ENCODE measurements at regions not wholly inside any gene's neighbourhood (a gene's known extent, or its start where the extent isn't known, plus 50 kb on each side); places are given as distances from the start of the nearest gene placed in this dataset.
"Not testable (repeated sequence)": the region's sequence is repeated elsewhere in the genome, so short reads cannot be mapped to it uniquely, and the experiment has no call there.

- Mint-ChIP-seq H3K27ac (no peak overlapping the region), H3K4me1 (no peaks in the 10 kb centered on the region), H3K27me3 (ENCODE audit: low read depth) (no peaks in the 10 kb centered on the region), H3K4me3 (no peak overlapping the region), H3K36me3 (no peaks in the 10 kb centered on the region), H3K9me3 (no peaks in the 10 kb centered on the region)
- TF ChIP-seq CTCF (IDR thresholded peaks at IDR 0.05; ENCODE audit: unreplicated experiment) = no peak
- no peak for DNase-seq (ENCODE audit: low spot score in 2 of 2, unreplicated experiment in 2 of 2)
Observed at GRCh38 chr9:11686733-11687132, 1006.5 kb upstream of the TYRP1 start.

- DNase-seq (ENCODE audit: low spot score in 2 of 2, unreplicated experiment in 2 of 2) = no peak
- no peak overlapping the region for H3K4me3 Mint-ChIP-seq
- TF ChIP-seq CTCF (IDR thresholded peaks at IDR 0.05; ENCODE audit: unreplicated experiment) = no peak
- peaks cover 2% of the 10 kb centered on the region for H3K4me1 Mint-ChIP-seq
- no peaks in the 10 kb centered on the region for H3K27me3 Mint-ChIP-seq (ENCODE audit: low read depth)
- H3K27ac Mint-ChIP-seq = no peak overlapping the region
- H3K9me3 Mint-ChIP-seq = no peaks in the 10 kb centered on the region
- H3K36me3 Mint-ChIP-seq = no peaks in the 10 kb centered on the region
Observed at GRCh38 chr9:11697126-11697525, 996.1 kb upstream of the TYRP1 start.

- TF ChIP-seq CTCF (IDR thresholded peaks at IDR 0.05; ENCODE audit: unreplicated experiment) = no peak
- no peak overlapping the region for H3K4me3 Mint-ChIP-seq
- H3K4me1 Mint-ChIP-seq = peaks cover 7% of the 10 kb centered on the region
- H3K27me3 Mint-ChIP-seq (ENCODE audit: low read depth) = no peaks in the 10 kb centered on the region
- H3K9me3 Mint-ChIP-seq = no peaks in the 10 kb centered on the region
- H3K36me3 Mint-ChIP-seq = no peaks in the 10 kb centered on the region
- no peak overlapping the region for H3K27ac Mint-ChIP-seq
- no peak for DNase-seq (ENCODE audit: low spot score in 2 of 2, unreplicated experiment in 2 of 2)
Observed at GRCh38 chr9:11701706-11702105, 991.5 kb upstream of the TYRP1 start.

- no peak overlapping the region for H3K4me3 Mint-ChIP-seq
Observed at GRCh38 chr9:11702548-11702947, 990.6 kb upstream of the TYRP1 start.

GRCh38 chr9:11704198-11704597 lies 989.0 kb upstream of the TYRP1 start:
- DNase-seq (ENCODE audit: low spot score in 2 of 2, unreplicated experiment in 2 of 2); H3K4me3 Mint-ChIP-seq; H3K27me3 Mint-ChIP-seq (ENCODE audit: low read depth); H3K36me3 Mint-ChIP-seq; H3K4me1 Mint-ChIP-seq; H3K27ac Mint-ChIP-seq; H3K9me3 Mint-ChIP-seq: not testable (repeated sequence)

More at GRCh38 chr9:11702548-11702947, 990.6 kb upstream of the TYRP1 start:
- Mint-ChIP-seq H3K4me1 (peaks cover 7% of the 10 kb centered on the region), H3K27ac (no peak overlapping the region), H3K27me3 (ENCODE audit: low read depth) (no peaks in the 10 kb centered on the region), H3K36me3 (no peaks in the 10 kb centered on the region), H3K9me3 (no peaks in the 10 kb centered on the region)
- no peak for DNase-seq (ENCODE audit: low spot score in 2 of 2, unreplicated experiment in 2 of 2)
- TF ChIP-seq CTCF (IDR thresholded peaks at IDR 0.05; ENCODE audit: unreplicated experiment) = no peak

GRCh38 chr9:11708899-11709298 lies 984.3 kb upstream of the TYRP1 start:
- no peak for DNase-seq (ENCODE audit: low spot score in 2 of 2, unreplicated experiment in 2 of 2)

More at GRCh38 chr9:11708899-11709298, 984.3 kb upstream of the TYRP1 start:
- Mint-ChIP-seq H3K27ac (no peak overlapping the region), H3K4me1 (peaks cover 2% of the 10 kb centered on the region), H3K27me3 (ENCODE audit: low read depth) (no peaks in the 10 kb centered on the region), H3K9me3 (peaks cover 14% of the 10 kb centered on the region), H3K36me3 (no peaks in the 10 kb centered on the region), H3K4me3 (no peak overlapping the region)
- TF ChIP-seq CTCF (IDR thresholded peaks at IDR 0.05; ENCODE audit: unreplicated experiment) = no peak
